ENCODE measurements at regions not wholly inside any gene's neighbourhood (a gene's known extent, or its start where the extent isn't known, plus 50 kb on each side); places are given as distances from the start of the nearest gene placed in this dataset.

DNA sequence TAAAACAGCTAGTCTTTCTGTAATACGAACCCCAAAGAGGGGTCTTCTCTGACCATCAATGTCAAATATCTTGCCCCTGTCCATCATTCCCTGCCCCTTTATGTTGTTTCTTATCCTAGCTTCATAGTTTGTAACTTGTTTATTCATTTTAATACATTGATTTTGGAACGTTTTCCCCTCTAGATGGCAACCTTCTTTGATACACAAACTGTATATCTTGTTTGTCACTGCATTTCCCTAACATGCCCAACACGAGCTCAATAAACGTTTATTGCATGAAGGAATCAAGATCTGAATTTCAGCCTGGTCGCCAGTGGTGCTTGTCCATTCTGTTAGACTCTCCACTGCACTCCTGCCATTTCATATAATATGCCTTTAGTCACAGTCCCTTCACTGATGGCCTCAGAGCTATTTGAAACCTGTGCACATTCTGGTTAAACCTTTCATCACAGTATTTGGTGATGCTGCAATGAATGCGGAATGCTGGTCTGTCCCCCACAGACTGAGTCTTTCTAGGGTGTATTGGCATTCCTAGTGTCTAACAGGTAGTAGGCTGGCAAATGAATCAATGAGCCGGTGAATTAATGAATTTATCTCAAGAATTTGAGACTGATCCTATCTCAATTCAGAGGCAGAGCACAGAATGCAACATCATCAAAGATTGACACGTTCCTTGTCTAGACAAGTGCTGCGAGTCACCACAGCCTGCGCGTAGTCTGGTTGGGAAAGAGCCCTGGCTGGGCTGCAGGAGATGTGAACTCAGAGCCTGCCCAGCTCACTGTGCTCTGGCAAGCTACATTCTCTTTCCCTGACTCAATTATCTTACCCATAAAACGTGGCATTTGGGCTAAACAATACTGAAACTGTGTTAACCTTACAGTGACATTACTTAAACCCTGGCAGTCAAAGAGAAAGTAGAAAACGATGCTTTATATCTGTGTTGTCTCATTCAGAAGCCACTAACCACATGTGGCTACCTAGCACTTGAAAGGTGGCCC lies 55.2 kb upstream of the FRMD4A start:
- no peak for DNase-seq

DNA sequence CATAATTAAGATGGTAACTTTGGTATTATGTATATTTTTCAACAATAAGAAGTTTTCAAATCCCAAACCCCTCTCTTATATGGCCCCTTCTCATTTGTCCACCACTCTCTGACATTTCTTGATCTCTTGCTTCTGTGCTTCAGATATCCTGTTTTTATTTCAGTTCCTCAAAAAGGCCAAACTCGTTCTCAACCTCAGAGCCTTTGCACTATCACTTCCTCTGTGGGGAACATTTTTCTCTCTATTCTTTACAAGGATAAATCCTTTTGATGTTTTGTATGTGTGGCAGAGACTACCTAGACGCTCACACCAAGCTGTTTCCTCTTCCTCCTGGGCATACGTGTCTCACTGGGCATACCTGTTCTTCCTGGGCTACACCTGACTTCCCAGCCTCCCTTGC lies 54.2 kb upstream of the FRMD4A start:
- no peak for DNase-seq

DNA sequence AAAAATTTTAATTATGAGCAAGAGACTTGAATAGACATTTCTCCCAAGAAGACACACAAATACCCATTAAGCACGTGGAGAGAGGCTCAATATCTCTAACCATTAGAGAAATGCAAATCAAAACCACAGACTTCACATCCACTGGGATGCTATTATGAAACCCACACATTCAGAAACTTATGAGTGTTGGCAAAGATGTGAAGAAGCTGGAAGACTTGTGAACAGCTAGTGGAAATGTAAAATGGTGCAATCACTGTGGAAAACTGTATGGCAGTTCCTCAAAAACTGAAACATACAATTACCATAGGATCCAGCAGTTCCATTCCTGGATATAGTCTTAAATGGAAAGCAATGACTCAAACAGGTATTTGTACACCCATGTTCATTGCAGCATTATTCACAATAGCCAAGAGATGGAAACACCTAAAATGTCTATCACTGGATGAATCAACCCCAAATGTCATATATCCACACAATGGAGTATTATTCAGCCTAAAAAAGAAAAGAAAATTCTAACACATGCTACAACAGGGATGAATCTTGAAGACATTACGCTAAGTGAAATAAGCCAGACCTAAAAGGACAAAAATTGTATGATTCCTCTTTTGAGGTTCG lies 53.5 kb upstream of the FRMD4A start:
- no peak for DNase-seq

GRCh38 chr10:14383266-14383665 lies 52.5 kb upstream of the FRMD4A start:
- DNase-seq: no peak

- DNase-seq: no peak
These were observed 51.8 kb upstream of the FRMD4A start for GRCh38 chr10:14382531-14382930.

DNA sequence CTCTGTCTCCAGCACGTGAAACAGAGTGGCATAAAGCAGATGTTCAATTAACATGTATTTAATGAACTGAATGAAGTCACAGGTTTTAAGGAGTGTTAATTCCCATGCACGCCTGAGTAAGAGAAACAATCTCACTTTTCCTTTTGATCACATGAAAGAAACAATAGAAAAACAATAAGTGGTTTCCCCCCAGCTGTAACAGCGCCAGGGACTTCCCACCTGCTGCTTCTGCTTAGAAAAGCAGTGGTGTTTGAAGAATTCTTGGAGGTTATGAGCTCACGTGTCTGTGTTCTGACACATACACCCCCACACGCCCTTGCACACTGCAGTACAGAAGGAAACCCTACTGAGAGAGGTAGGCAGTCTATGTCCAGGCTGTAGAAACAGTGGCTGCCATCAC lies 51.3 kb upstream of the FRMD4A start:
- DNase-seq: no peak

DNA sequence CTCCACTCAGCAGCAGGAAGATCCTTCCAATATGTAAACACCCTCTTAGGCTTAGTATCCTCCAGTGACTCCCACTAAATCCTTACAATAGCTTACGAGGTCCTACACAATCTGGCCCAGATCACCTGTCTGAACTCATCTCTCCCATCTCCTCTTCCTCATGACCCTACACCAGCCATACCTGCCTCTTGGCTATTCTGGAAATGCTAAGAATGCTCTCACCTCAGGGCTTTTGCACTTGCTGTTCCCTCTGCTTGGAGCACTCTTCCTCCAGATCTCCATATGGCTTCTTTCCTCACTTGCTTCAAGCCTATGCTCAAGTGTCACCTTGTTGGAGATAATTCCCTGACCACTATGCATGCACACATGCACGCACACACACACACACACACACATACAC lies 50.8 kb upstream of the FRMD4A start:
- no peak for DNase-seq

GRCh38 chr10:14380746-14381145 lies 50.0 kb upstream of the FRMD4A start:
- no peak for DNase-seq
